HG02981 (cell line): ENCODE measurements at regions not wholly inside any gene's neighbourhood (a gene's known extent, or its start where the extent isn't known, plus 50 kb on each side); places are given as distances from the start of the nearest gene placed in this dataset.

ENCODE experiments used
- ATAC-seq: cut with Tn5 transposase; IDR thresholded peaks from one replicate; pipeline ENCODE4 v1.9.1; 2021; ENCODE audit warnings: mild to moderate bottlenecking, moderate library complexity; ENCODE audit not compliant: unreplicated experiment

- no peak for ATAC-seq
These were observed 419.4 kb downstream of the UQCRFS1 start for GRCh38 chr19:28793391-28794168.

GRCh38 chr19:28785971-28786370 lies 427.0 kb downstream of the UQCRFS1 start:
- no peak for ATAC-seq

GRCh38 chr19:28764066-28764465 lies 448.9 kb downstream of the UQCRFS1 start:
- ATAC-seq = no peak

- ATAC-seq = no peak
These were observed 466.5 kb downstream of the UQCRFS1 start for GRCh38 chr19:28746478-28746877.

- ATAC-seq = no peak
These were observed 468.0 kb downstream of the UQCRFS1 start for GRCh38 chr19:28744943-28745342.

GRCh38 chr19:28744014-28744413 lies 468.9 kb downstream of the UQCRFS1 start:
- ATAC-seq = peak; percentile 60

GRCh38 chr19:28737021-28737895 lies 475.7 kb downstream of the UQCRFS1 start:
- ATAC-seq = peak; percentile 57

GRCh38 chr19:28736528-28736927 lies 476.4 kb downstream of the UQCRFS1 start:
- ATAC-seq = no peak

- no peak for ATAC-seq
These were observed 481.4 kb downstream of the UQCRFS1 start for GRCh38 chr19:28731577-28731976.

- no peak for ATAC-seq
These were observed 482.0 kb downstream of the UQCRFS1 start for GRCh38 chr19:28730791-28731512.

- ATAC-seq = no peak
These were observed 485.3 kb downstream of the UQCRFS1 start for GRCh38 chr19:28727480-28728159.

- ATAC-seq = no peak
These were observed 486.1 kb downstream of the UQCRFS1 start for GRCh38 chr19:28726533-28727479.

GRCh38 chr19:28718909-28719308 lies 494.0 kb downstream of the UQCRFS1 start:
- no peak for ATAC-seq

- ATAC-seq = no peak
These were observed 497.8 kb downstream of the UQCRFS1 start for GRCh38 chr19:28715157-28715556.

- ATAC-seq = no peak
These were observed 501.5 kb downstream of the UQCRFS1 start for GRCh38 chr19:28711411-28711810.

- ATAC-seq = no peak
These were observed 502.7 kb downstream of the UQCRFS1 start for GRCh38 chr19:28710278-28710677.

- no peak for ATAC-seq
These were observed 506.3 kb downstream of the UQCRFS1 start for GRCh38 chr19:28706693-28707092.

- no peak for ATAC-seq
These were observed 507.9 kb downstream of the UQCRFS1 start for GRCh38 chr19:28705008-28705407.

GRCh38 chr19:28703400-28703956 lies 509.5 kb downstream of the UQCRFS1 start:
- no peak for ATAC-seq
